Endodermal cell (in vitro differentiated cells): ENCODE measurements at regions not wholly inside any gene's neighbourhood (a gene's known extent, or its start where the extent isn't known, plus 50 kb on each side); places are given as distances from the start of the nearest gene placed in this dataset.

Source experiments
- DNase-seq: peaks from one replicate; pipeline ENCODE4 v3.0.0-alpha.2; 2017
- H3K27ac ChIP-seq: 2 replicates; pipeline ENCODE4 v1.5.1; 2013; ENCODE audit warnings: mild to moderate bottlenecking, low read depth, low read length, moderate library complexity
- H3K27me3 ChIP-seq: 2 replicates; pipeline ENCODE4 v1.6.1; 2013; ENCODE audit warnings: mild to moderate bottlenecking, low read length, moderate library complexity; ENCODE audit not compliant: insufficient read depth, control insufficient read depth, poor library complexity, severe bottlenecking
- H3K36me3 ChIP-seq: 2 replicates; pipeline ENCODE4 v1.7.0; 2013; ENCODE audit warnings: mild to moderate bottlenecking, low read length, moderate library complexity; ENCODE audit not compliant: control insufficient read depth, insufficient read depth
- H3K4me1 ChIP-seq: one replicate; pipeline ENCODE4 v1.7.0; 2013; ENCODE audit warnings: low read length; ENCODE audit not compliant: control insufficient read depth, insufficient read depth
- H3K4me3 ChIP-seq: 2 replicates; pipeline ENCODE4 v1.5.1; 2013; ENCODE audit warnings: mild to moderate bottlenecking, low read length, moderate library complexity
- H3K9ac ChIP-seq: 2 replicates; pipeline ENCODE4 v1.6.1; 2013; ENCODE audit warnings: mild to moderate bottlenecking, low read length, moderate library complexity; ENCODE audit not compliant: poor library complexity, severe bottlenecking; ENCODE audit errors: extremely low read depth
- H3K9me3 ChIP-seq: 2 replicates; pipeline ENCODE4 v1.6.1; 2013; ENCODE audit warnings: mild to moderate bottlenecking, low read length, moderate library complexity; ENCODE audit not compliant: control insufficient read depth
- H3K27ac Mint-ChIP-seq: 2 replicates; pipeline ENCODE4 v1.8.0; 2020; ENCODE audit warnings: mixed read lengths
- H3K27me3 Mint-ChIP-seq: 2 replicates; pipeline ENCODE4 v1.8.0; 2021; ENCODE audit warnings: mild to moderate bottlenecking, mixed read lengths; ENCODE audit not compliant: insufficient read depth
- H3K36me3 Mint-ChIP-seq: 2 replicates; pipeline ENCODE4 v1.8.0; 2020; ENCODE audit warnings: low read depth, mixed read lengths
- H3K4me1 Mint-ChIP-seq: 2 replicates; pipeline ENCODE4 v1.8.0; 2020; ENCODE audit warnings: mixed read lengths
- H3K4me3 Mint-ChIP-seq: 2 replicates; pipeline ENCODE4 v1.8.0; 2020; ENCODE audit warnings: mild to moderate bottlenecking, moderate library complexity, mixed read lengths
- H3K9me3 Mint-ChIP-seq: 2 replicates; pipeline ENCODE4 v1.8.0; 2020; ENCODE audit warnings: mild to moderate bottlenecking, mixed read lengths
- WGBS, 2 experiments: methylation state at CpG; one replicate each; pipeline versions ENCODE4 v1.1.5 to v1.1.7; 2013; ENCODE audit warnings: missing lambda C conversion rate in 2 of 2, mixed read lengths in 1 of 2; ENCODE audit not compliant: insufficient coverage in 1 of 2, insufficient read length in 1 of 2; 5-methylcytosine and 5-hydroxymethylcytosine counted together
- TF ChIP-seq, protein P1 (sequence below): fragments of 200-600 bp; sonication (generic); conservative IDR thresholded peaks from 2 replicates; pipeline ENCODE4 v1.5.0; 2021; ENCODE audit warnings: antibody characterized with exemption, mild to moderate bottlenecking

- peak overlapping the region; percentile 78 for H3K27ac ChIP-seq
- DNase-seq, result no peak
- 59 to 71% methylated on average over 8 of the region's 8 CpGs for WGBS, 2 experiments
- Mint-ChIP-seq H3K27ac (no peak overlapping the region), H3K27me3 (no peaks in the 10 kb centered on the region), H3K36me3 (no peaks in the 10 kb centered on the region), H3K4me3 (no peak overlapping the region), H3K9me3 (no peaks in the 10 kb centered on the region), H3K4me1 (peaks cover 36% of the 10 kb centered on the region)
- TF ChIP-seq, protein P1, sequence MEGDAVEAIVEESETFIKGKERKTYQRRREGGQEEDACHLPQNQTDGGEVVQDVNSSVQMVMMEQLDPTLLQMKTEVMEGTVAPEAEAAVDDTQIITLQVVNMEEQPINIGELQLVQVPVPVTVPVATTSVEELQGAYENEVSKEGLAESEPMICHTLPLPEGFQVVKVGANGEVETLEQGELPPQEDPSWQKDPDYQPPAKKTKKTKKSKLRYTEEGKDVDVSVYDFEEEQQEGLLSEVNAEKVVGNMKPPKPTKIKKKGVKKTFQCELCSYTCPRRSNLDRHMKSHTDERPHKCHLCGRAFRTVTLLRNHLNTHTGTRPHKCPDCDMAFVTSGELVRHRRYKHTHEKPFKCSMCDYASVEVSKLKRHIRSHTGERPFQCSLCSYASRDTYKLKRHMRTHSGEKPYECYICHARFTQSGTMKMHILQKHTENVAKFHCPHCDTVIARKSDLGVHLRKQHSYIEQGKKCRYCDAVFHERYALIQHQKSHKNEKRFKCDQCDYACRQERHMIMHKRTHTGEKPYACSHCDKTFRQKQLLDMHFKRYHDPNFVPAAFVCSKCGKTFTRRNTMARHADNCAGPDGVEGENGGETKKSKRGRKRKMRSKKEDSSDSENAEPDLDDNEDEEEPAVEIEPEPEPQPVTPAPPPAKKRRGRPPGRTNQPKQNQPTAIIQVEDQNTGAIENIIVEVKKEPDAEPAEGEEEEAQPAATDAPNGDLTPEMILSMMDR, result no peak
- no peaks in the 10 kb centered on the region for H3K9me3 ChIP-seq
- no peaks in the 10 kb centered on the region for H3K27me3 ChIP-seq
- peaks cover 27% of the 10 kb centered on the region for H3K4me1 ChIP-seq
- H3K9ac ChIP-seq, result no peak overlapping the region
- H3K36me3 ChIP-seq, result no peaks in the 10 kb centered on the region
- H3K4me3 ChIP-seq, result peak overlapping the region; percentile 1
Observed at GRCh38 chr18:27661320-27662018, 476.4 kb upstream of the CHST9 start.

DNA sequence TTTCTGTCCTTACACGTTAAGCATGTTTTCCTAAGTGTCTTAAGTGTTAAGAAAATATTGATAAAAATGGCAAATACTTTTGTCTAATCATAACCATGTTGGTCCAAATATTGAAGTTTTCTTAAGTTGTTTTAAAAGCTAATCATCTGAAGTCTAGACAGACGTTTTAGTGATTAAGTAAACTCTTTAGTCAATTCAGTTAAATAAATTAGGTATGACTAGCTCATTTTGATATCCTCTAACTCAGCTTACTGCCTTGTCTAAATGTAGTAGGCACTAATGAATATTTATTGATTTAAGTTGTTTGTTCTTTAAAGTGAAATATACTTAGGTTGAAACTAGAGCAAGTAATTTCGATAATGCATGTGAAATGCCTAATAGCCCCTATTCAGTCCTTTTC is 471.8 kb upstream of the CHST9 start:
- TF ChIP-seq, protein P1, result no peak
- H3K27ac ChIP-seq, result no peak overlapping the region
- no peak for DNase-seq
- H3K4me3 ChIP-seq, result no peak overlapping the region
- Mint-ChIP-seq H3K4me1 (peaks cover 22% of the 10 kb centered on the region), H3K4me3 (no peak overlapping the region), H3K36me3 (no peaks in the 10 kb centered on the region), H3K27ac (no peak overlapping the region), H3K27me3 (no peaks in the 10 kb centered on the region), H3K9me3 (no peaks in the 10 kb centered on the region)
- H3K4me1 ChIP-seq, result peaks cover 12% of the 10 kb centered on the region
- whole genome bisulfite sequencing, 2 experiments, result 75 to 85% methylated on average over 2 to 3 of the region's 3 CpGs
- no peaks in the 10 kb centered on the region for H3K36me3 ChIP-seq
- no peaks in the 10 kb centered on the region for H3K9me3 ChIP-seq
- no peak overlapping the region for H3K9ac ChIP-seq
- H3K27me3 ChIP-seq, result no peaks in the 10 kb centered on the region

- H3K9ac ChIP-seq, result no peak overlapping the region
- H3K4me3 ChIP-seq, result no peak overlapping the region
- H3K36me3 ChIP-seq, result no peaks in the 10 kb centered on the region
- Mint-ChIP-seq H3K4me1 (peaks cover 16% of the 10 kb centered on the region), H3K27ac (no peak overlapping the region), H3K36me3 (no peaks in the 10 kb centered on the region), H3K27me3 (no peaks in the 10 kb centered on the region), H3K4me3 (no peak overlapping the region), H3K9me3 (no peaks in the 10 kb centered on the region)
- TF ChIP-seq, protein P1, result no peak
- no peak for DNase-seq
- no peaks in the 10 kb centered on the region for H3K9me3 ChIP-seq
- H3K4me1 ChIP-seq, result peaks cover 6% of the 10 kb centered on the region
- H3K27ac ChIP-seq, result no peak overlapping the region
- WGBS, 2 experiments, result 76 to 84% methylated on average over 2 to 5 of the region's 5 CpGs
- no peaks in the 10 kb centered on the region for H3K27me3 ChIP-seq
Observed at GRCh38 chr18:27656167-27656778, 471.2 kb upstream of the CHST9 start.
